ENCODE measurements at regions not wholly inside any gene's neighbourhood (a gene's known extent, or its start where the extent isn't known, plus 50 kb on each side); places are given as distances from the start of the nearest gene placed in this dataset.

DNA sequence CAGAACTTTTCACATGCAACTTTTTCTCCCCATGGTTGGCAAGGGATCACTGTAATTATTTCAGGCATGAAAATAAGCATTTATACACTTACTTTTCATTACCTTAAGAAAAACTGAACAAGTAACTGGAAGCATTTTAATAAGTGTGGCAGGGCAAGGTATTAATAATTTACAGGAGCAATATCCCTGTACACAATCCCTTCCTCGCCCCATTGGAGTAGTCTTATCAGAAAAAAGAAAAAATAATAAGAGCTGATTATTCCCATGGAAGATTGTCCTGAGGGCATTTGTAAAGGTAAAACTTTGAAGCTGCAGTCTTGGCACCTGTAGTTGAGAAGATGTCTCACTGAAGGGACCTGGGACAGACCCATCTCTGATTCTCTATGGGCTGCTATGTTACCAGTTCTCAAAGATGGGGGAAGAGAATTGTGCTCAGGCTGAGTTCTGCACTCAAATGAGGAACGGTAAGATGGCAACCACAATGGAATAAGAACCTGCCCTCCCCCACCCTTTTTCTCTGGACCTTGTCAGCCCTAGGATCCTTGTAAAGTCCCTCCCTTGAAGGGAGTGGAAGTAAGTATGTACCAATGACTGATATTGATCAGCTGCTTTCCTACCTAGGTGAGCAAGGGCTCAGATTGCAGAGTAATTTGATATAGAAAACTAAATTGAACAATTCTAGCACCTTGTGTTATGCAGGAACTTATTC is 70.0 kb upstream of the AHI1 start:
- no peak for ATAC-seq (ENCODE audit: insufficient read depth, low FRiP score)
- TF ChIP-seq, protein P1, sequence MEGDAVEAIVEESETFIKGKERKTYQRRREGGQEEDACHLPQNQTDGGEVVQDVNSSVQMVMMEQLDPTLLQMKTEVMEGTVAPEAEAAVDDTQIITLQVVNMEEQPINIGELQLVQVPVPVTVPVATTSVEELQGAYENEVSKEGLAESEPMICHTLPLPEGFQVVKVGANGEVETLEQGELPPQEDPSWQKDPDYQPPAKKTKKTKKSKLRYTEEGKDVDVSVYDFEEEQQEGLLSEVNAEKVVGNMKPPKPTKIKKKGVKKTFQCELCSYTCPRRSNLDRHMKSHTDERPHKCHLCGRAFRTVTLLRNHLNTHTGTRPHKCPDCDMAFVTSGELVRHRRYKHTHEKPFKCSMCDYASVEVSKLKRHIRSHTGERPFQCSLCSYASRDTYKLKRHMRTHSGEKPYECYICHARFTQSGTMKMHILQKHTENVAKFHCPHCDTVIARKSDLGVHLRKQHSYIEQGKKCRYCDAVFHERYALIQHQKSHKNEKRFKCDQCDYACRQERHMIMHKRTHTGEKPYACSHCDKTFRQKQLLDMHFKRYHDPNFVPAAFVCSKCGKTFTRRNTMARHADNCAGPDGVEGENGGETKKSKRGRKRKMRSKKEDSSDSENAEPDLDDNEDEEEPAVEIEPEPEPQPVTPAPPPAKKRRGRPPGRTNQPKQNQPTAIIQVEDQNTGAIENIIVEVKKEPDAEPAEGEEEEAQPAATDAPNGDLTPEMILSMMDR (IDR thresholded peaks at IDR 0.05; ENCODE audit: control extremely low read depth, extremely low read depth): no peak

DNA sequence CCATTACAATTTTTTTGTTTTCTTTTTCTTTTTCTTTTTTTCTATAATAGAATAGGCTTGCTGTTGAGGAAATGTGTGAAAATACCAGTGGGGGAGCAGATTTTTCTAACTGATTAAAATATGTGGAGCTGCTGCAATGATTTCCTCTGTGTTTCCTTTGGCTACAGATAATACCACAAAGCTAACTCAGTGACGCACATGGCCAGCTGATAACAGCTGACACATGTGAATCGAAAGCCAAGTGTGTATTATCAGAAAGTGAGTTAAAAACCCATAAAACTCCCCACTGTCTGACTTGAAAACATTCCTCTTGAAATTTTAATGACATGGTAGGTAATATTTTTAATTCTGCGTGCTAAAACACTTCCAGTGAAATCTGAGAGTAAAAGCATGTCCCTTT is 70.8 kb upstream of the AHI1 start:
- H3K4me1 ChIP-seq (ENCODE audit: control insufficient read depth in 5 of 5, insufficient read depth in 5 of 5, low read length in 5 of 5): no peaks in the 10 kb centered on the region
- TF ChIP-seq, protein P1 (IDR thresholded peaks at IDR 0.05; ENCODE audit: control extremely low read depth, extremely low read depth): no peak
- H3K9ac ChIP-seq (ENCODE audit: insufficient read depth in 1 of 2, low read length in 2 of 2): no peak overlapping the region
- no peak overlapping the region for H3K4me3 ChIP-seq
- no peaks in the 10 kb centered on the region for H3K36me3 ChIP-seq (ENCODE audit: control insufficient read depth in 4 of 4, insufficient read depth in 4 of 4, low read length in 4 of 4)
- WGBS, 2 donors: 12 to 29% methylated on average over 3 of the region's 3 CpGs
- H3K9me3 ChIP-seq (ENCODE audit: control insufficient read depth in 4 of 4, insufficient read depth in 3 of 4, low read length in 3 of 4): no peaks in the 10 kb centered on the region
- DNase-seq (peak in 2 of 3 donors; percentile 58 to 59), ATAC-seq (ENCODE audit: insufficient read depth, low FRiP score) (no peak)
- H3K27ac ChIP-seq (ENCODE audit: low read depth in 1 of 2, low read length in 1 of 2): no peak overlapping the region
- no peaks in the 10 kb centered on the region for H3K27me3 ChIP-seq (ENCODE audit: control insufficient read depth in 3 of 3, insufficient read depth in 3 of 3, low read length in 2 of 3)

More for the DNA sequence above, 70.0 kb upstream of the AHI1 start:
- DNase-seq: no peak
- Histone ChIP-seq H3K4me3 (no peak overlapping the region), H3K27ac (ENCODE audit: low read depth in 1 of 2, low read length in 1 of 2) (no peak overlapping the region), H3K36me3 (ENCODE audit: control insufficient read depth in 4 of 4, insufficient read depth in 4 of 4, low read length in 4 of 4) (no peaks in the 10 kb centered on the region), H3K9me3 (ENCODE audit: control insufficient read depth in 4 of 4, insufficient read depth in 3 of 4, low read length in 3 of 4) (no peaks in the 10 kb centered on the region), H3K9ac (ENCODE audit: insufficient read depth in 1 of 2, low read length in 2 of 2) (no peak overlapping the region), H3K4me1 (ENCODE audit: control insufficient read depth in 5 of 5, insufficient read depth in 5 of 5, low read length in 5 of 5) (no peaks in the 10 kb centered on the region), H3K27me3 (ENCODE audit: control insufficient read depth in 3 of 3, insufficient read depth in 3 of 3, low read length in 2 of 3) (no peaks in the 10 kb centered on the region)
- 71 to 72% methylated on average over 2 of the region's 2 CpGs for WGBS, 2 donors

DNA sequence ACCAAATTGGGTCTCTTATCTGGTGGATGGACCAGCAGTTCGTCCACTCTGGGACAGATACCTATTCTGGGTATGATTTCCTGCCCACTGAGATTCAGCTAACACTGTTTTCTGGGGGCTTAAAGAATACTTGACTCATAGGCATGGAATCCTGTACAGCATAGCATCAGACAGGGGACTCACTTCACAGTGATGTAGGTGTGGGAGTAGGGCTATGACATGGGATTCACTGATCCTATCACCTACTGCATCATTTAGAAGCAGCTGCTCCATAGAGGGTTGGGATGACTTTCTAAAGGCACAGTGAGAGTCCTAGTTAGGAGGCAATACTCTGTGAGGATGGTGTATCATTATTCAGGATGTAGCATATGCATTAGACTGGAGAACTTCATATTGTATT is 74.5 kb upstream of the AHI1 start:
- Histone ChIP-seq H3K9ac (ENCODE audit: insufficient read depth in 1 of 2, low read length in 2 of 2) (no peak overlapping the region), H3K27me3 (ENCODE audit: control insufficient read depth in 3 of 3, insufficient read depth in 3 of 3, low read length in 2 of 3) (no peaks in the 10 kb centered on the region), H3K4me3 (no peak overlapping the region), H3K4me1 (ENCODE audit: control insufficient read depth in 5 of 5, insufficient read depth in 5 of 5, low read length in 5 of 5) (no peaks in the 10 kb centered on the region), H3K36me3 (ENCODE audit: control insufficient read depth in 4 of 4, insufficient read depth in 4 of 4, low read length in 4 of 4) (no peaks in the 10 kb centered on the region), H3K27ac (ENCODE audit: low read depth in 1 of 2, low read length in 1 of 2) (no peak overlapping the region), H3K9me3 (ENCODE audit: control insufficient read depth in 4 of 4, insufficient read depth in 3 of 4, low read length in 3 of 4) (no peaks in the 10 kb centered on the region)
- DNase-seq (no peak), ATAC-seq (ENCODE audit: insufficient read depth, low FRiP score) (no peak)
- WGBS, 2 donors: 85 to 86% methylated on average over 1 of the region's 1 CpG
- TF ChIP-seq, protein P1 (IDR thresholded peaks at IDR 0.05; ENCODE audit: control extremely low read depth, extremely low read depth): no peak

DNA sequence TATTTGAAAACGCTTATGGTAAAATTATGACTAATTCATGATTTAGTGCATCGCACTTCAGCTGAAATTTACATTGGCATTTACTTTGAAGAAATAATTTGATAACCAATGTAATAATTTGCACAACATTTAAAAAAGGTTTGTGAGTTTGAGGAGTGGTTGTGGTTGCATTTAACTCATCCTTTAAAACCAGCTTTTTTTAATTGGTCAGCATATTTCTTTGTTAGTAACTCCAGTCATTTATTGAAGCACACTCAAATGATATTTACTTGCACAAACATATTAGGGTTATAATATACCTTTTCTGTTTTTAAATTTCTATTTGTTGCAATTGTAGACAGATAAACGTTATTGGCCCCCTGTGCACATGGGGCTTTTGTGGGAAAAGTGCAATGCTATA is 78.1 kb upstream of the AHI1 start:
- ATAC-seq (ENCODE audit: insufficient read depth, low FRiP score): no peak
- H3K9me3 ChIP-seq (ENCODE audit: control insufficient read depth in 4 of 4, insufficient read depth in 3 of 4, low read length in 3 of 4): no peaks in the 10 kb centered on the region
- TF ChIP-seq, protein P1 (IDR thresholded peaks at IDR 0.05; ENCODE audit: control extremely low read depth, extremely low read depth): no peak
- H3K27me3 ChIP-seq (ENCODE audit: control insufficient read depth in 3 of 3, insufficient read depth in 3 of 3, low read length in 2 of 3): no peaks in the 10 kb centered on the region
- no peak overlapping the region for H3K27ac ChIP-seq (ENCODE audit: low read depth in 1 of 2, low read length in 1 of 2)
- H3K4me3 ChIP-seq: no peak overlapping the region
- H3K9ac ChIP-seq (ENCODE audit: insufficient read depth in 1 of 2, low read length in 2 of 2): no peak overlapping the region
- WGBS, 2 donors: 87 to 90% methylated on average over 3 of the region's 3 CpGs
- DNase-seq: no peak
- H3K36me3 ChIP-seq (ENCODE audit: control insufficient read depth in 4 of 4, insufficient read depth in 4 of 4, low read length in 4 of 4): no peaks in the 10 kb centered on the region
- no peaks in the 10 kb centered on the region for H3K4me1 ChIP-seq (ENCODE audit: control insufficient read depth in 5 of 5, insufficient read depth in 5 of 5, low read length in 5 of 5)
